Thyroid gland (tissue), 4 donors: ENCODE measurements at regions not wholly inside any gene's neighbourhood (a gene's known extent, or its start where the extent isn't known, plus 50 kb on each side); places are given as distances from the start of the nearest gene placed in this dataset.

ENCODE experiments used
- POLR2A ChIP-seq, 2 donors: fragments of 450-650 bp; IDR thresholded peaks; one replicate each; pipeline ENCODE4 v1.6.1; 2017; ENCODE audit warnings: antibody characterized with exemption in 2 of 2, mild to moderate bottlenecking in 2 of 2, moderate library complexity in 1 of 2
- TF ChIP-seq, protein P1 (sequence below), 6 experiments: fragments of 200-600 bp in 3 of 6; fragments of 450-650 bp in 3 of 6; sonication (generic) in 3 of 6; IDR thresholded peaks; one replicate each; pipeline ENCODE4 v1.5.1; 2016 to 2019; ENCODE audit warnings: antibody characterized with exemption in 6 of 6, mild to moderate bottlenecking in 2 of 6, inconsistent platforms in 1 of 6, moderate library complexity in 1 of 6

GRCh38 chr10:3531670-3532069 lies 253.3 kb downstream of the KLF6 start:
- TF ChIP-seq, protein P1, sequence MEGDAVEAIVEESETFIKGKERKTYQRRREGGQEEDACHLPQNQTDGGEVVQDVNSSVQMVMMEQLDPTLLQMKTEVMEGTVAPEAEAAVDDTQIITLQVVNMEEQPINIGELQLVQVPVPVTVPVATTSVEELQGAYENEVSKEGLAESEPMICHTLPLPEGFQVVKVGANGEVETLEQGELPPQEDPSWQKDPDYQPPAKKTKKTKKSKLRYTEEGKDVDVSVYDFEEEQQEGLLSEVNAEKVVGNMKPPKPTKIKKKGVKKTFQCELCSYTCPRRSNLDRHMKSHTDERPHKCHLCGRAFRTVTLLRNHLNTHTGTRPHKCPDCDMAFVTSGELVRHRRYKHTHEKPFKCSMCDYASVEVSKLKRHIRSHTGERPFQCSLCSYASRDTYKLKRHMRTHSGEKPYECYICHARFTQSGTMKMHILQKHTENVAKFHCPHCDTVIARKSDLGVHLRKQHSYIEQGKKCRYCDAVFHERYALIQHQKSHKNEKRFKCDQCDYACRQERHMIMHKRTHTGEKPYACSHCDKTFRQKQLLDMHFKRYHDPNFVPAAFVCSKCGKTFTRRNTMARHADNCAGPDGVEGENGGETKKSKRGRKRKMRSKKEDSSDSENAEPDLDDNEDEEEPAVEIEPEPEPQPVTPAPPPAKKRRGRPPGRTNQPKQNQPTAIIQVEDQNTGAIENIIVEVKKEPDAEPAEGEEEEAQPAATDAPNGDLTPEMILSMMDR (IDR thresholded peaks at IDR 0.05): no peak
- no peak for TF ChIP-seq POLR2A (IDR thresholded peaks at IDR 0.05)
